Fibroblast of lung (primary cell): ENCODE measurements at regions not wholly inside any gene's neighbourhood (a gene's known extent, or its start where the extent isn't known, plus 50 kb on each side); places are given as distances from the start of the nearest gene placed in this dataset.

Experiments used
- DNase-seq, 2 donors: peaks; one replicate each; pipeline versions ENCODE4 v3.0.0 to v3.0.0-alpha.2; 2010; ENCODE audit warnings: low read depth in 2 of 2
- H2AFZ ChIP-seq: 2 replicates; pipeline ENCODE4 v1.5.1; 2012; ENCODE audit warnings: low read length, control low read depth, inconsistent platforms
- H3K27ac ChIP-seq: 2 replicates; pipeline ENCODE4 v1.5.1; 2011; ENCODE audit warnings: low read length, control low read depth; ENCODE audit not compliant: insufficient read depth
- H3K27me3 ChIP-seq: 2 replicates; pipeline ENCODE4 v1.5.1; 2011; ENCODE audit warnings: mild to moderate bottlenecking, low read length; ENCODE audit not compliant: control insufficient read depth, insufficient read depth
- H3K36me3 ChIP-seq: 2 replicates; pipeline ENCODE4 v1.5.1; 2011; ENCODE audit warnings: low read length; ENCODE audit not compliant: control insufficient read depth, insufficient read depth
- H3K4me1 ChIP-seq: 2 replicates; pipeline ENCODE4 v1.5.1; 2011; ENCODE audit warnings: low read length; ENCODE audit not compliant: control insufficient read depth, insufficient read depth; ENCODE audit errors: extremely low read depth
- H3K4me2 ChIP-seq: 2 replicates; pipeline ENCODE4 v1.5.1; 2011; ENCODE audit warnings: low read length, control low read depth; ENCODE audit not compliant: insufficient read depth; ENCODE audit errors: extremely low read depth
- H3K4me3 ChIP-seq, 4 experiments: fragments of 200-600 bp in 1 of 4; sonication (generic) in 1 of 4; replicated peaks in 1 of 4; 2 replicates each; pipeline ENCODE4 v1.5.1; 2011 to 2016; ENCODE audit warnings: low read length in 4 of 4, low read depth in 3 of 4, mild to moderate bottlenecking in 3 of 4, control low read depth in 2 of 4, inconsistent platforms in 1 of 4, mixed read lengths in 1 of 4; ENCODE audit not compliant: insufficient read depth in 1 of 4; ENCODE audit errors: control extremely low read depth in 1 of 4
- H3K79me2 ChIP-seq: 2 replicates; pipeline ENCODE4 v1.5.1; 2012; ENCODE audit warnings: mild to moderate bottlenecking, low read length, inconsistent platforms; ENCODE audit not compliant: control insufficient read depth, insufficient read depth
- H3K9ac ChIP-seq: 2 replicates; pipeline ENCODE4 v1.5.1; 2011; ENCODE audit warnings: mild to moderate bottlenecking, low read length, control low read depth; ENCODE audit not compliant: insufficient read depth
- H3K9me3 ChIP-seq: 2 replicates; pipeline ENCODE4 v1.5.1; 2012; ENCODE audit warnings: low read depth, low read length; ENCODE audit not compliant: control insufficient read depth, insufficient read depth
- H4K20me1 ChIP-seq: 2 replicates; pipeline ENCODE4 v1.5.1; 2011; ENCODE audit warnings: low read length; ENCODE audit not compliant: control insufficient read depth, insufficient read depth; ENCODE audit errors: extremely low read depth
- CTCF ChIP-seq, 2 donors: IDR thresholded peaks in 1 of 2; conservative IDR thresholded peaks in 1 of 2; 1 replicate in 1 of 2; 2 replicates in 1 of 2; pipeline ENCODE4 v1.5.1; 2011 to 2012; ENCODE audit warnings: low read length in 2 of 2, control low read depth in 1 of 2, inconsistent platforms in 1 of 2, low read depth in 1 of 2, mild to moderate bottlenecking in 1 of 2
- EZH2 ChIP-seq: IDR thresholded peaks from 2 replicates; pipeline ENCODE4 v1.5.1; 2012; ENCODE audit warnings: low read length, control low read depth, mild to moderate bottlenecking; ENCODE audit errors: missing control alignments

GRCh38 chr4:89579771-89580170 lies 257.2 kb downstream of the SNCA start:
- Histone ChIP-seq H3K27me3 (no peaks in the 10 kb centered on the region), H2AFZ (no peak overlapping the region), H4K20me1 (no peaks in the 10 kb centered on the region), H3K4me3 (no peak overlapping the region), H3K27ac (no peak overlapping the region), H3K9me3 (no peaks in the 10 kb centered on the region), H3K79me2 (no peaks in the 10 kb centered on the region), H3K4me2 (no peak overlapping the region), H3K36me3 (no peaks in the 10 kb centered on the region), H3K9ac (no peak overlapping the region), H3K4me1 (no peaks in the 10 kb centered on the region)
- DNase-seq: peak in 1 of 2 donors; percentile 3
- no peak for TF ChIP-seq EZH2
- no peak for TF ChIP-seq CTCF (conservative IDR thresholded peaks at IDR 0.05 in 1 of 2, IDR thresholded peaks at IDR 0.05 in 1 of 2; ENCODE audit: low read depth in 1 of 2, low read length in 2 of 2)

- no peaks in the 10 kb centered on the region for H4K20me1 ChIP-seq
- H3K27me3 ChIP-seq: no peaks in the 10 kb centered on the region
- no peak for DNase-seq
- no peak for TF ChIP-seq CTCF (conservative IDR thresholded peaks at IDR 0.05 in 1 of 2, IDR thresholded peaks at IDR 0.05 in 1 of 2; ENCODE audit: low read depth in 1 of 2, low read length in 2 of 2)
- TF ChIP-seq EZH2: no peak
- no peak overlapping the region for H2AFZ ChIP-seq
- H3K4me2 ChIP-seq: no peak overlapping the region
- no peaks in the 10 kb centered on the region for H3K4me1 ChIP-seq
- H3K4me3 ChIP-seq: no peak overlapping the region
- no peak overlapping the region for H3K27ac ChIP-seq
- H3K9me3 ChIP-seq: no peaks in the 10 kb centered on the region
- H3K9ac ChIP-seq: no peak overlapping the region
- no peaks in the 10 kb centered on the region for H3K79me2 ChIP-seq
- no peaks in the 10 kb centered on the region for H3K36me3 ChIP-seq
Measured at GRCh38 chr4:89576246-89576645, 260.7 kb downstream of the SNCA start.

GRCh38 chr4:89575840-89576239 lies 261.1 kb downstream of the SNCA start:
- H3K27me3 ChIP-seq: no peaks in the 10 kb centered on the region
- H3K9me3 ChIP-seq: no peaks in the 10 kb centered on the region
- TF ChIP-seq CTCF (conservative IDR thresholded peaks at IDR 0.05 in 1 of 2, IDR thresholded peaks at IDR 0.05 in 1 of 2; ENCODE audit: low read depth in 1 of 2, low read length in 2 of 2) (no peak), EZH2 (no peak)
- no peaks in the 10 kb centered on the region for H3K79me2 ChIP-seq
- H3K36me3 ChIP-seq: no peaks in the 10 kb centered on the region
- no peak overlapping the region for H3K4me2 ChIP-seq
- no peak overlapping the region for H3K27ac ChIP-seq
- H4K20me1 ChIP-seq: no peaks in the 10 kb centered on the region
- H3K9ac ChIP-seq: no peak overlapping the region
- no peak overlapping the region for H2AFZ ChIP-seq
- no peak for DNase-seq
- H3K4me3 ChIP-seq: no peak overlapping the region
- no peaks in the 10 kb centered on the region for H3K4me1 ChIP-seq
